ENCODE measurements at regions not wholly inside any gene's neighbourhood (a gene's known extent, or its start where the extent isn't known, plus 50 kb on each side); places are given as distances from the start of the nearest gene placed in this dataset.

DNA sequence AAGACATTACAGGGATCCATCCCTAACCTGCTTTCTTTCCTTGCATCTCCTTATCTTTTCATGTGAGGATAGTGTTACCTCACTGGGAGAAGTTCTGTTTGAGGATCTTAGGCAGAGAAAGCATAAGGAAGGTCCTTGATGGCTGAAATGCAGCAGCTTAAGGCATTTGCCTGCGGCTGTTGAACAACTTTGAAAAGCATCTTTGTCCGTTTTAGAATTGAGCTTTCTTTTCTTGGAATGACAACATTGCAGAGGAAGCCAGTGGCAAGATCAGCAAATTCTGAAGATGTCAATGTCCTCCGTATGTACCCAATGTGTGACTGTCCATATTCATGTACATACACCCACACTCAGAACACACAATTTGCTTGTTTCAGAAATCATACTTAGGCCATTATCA, 436.2 kb downstream of the GABRG2 start:
- no peak for TF ChIP-seq NFRKB (IDR thresholded peaks at IDR 0.05)
- no peak for TF ChIP-seq ARNT (IDR thresholded peaks at IDR 0.05)
- no peak for TF ChIP-seq FOXM1 (IDR thresholded peaks at IDR 0.05; ENCODE audit: borderline replicate concordance)
- no peak for TF ChIP-seq TARDBP (IDR thresholded peaks at IDR 0.05)
- no peak for TF ChIP-seq SP1 (IDR thresholded peaks at IDR 0.05)
- TF ChIP-seq FOXA1 (IDR thresholded peaks at IDR 0.05): no peak
- TF ChIP-seq L3MBTL2 (conservative IDR thresholded peaks at IDR 0.05): no peak
- TF ChIP-seq BHLHE40 (IDR thresholded peaks at IDR 0.05; ENCODE audit: borderline replicate concordance): no peak
- no peak for TF ChIP-seq FOXK2 (IDR thresholded peaks at IDR 0.05)
- TF ChIP-seq SUZ12 (IDR thresholded peaks at IDR 0.05): no peak
- no peak for TF ChIP-seq LEF1 (IDR thresholded peaks at IDR 0.05; ENCODE audit: borderline replicate concordance)
- no peak for TF ChIP-seq CTBP1 (IDR thresholded peaks at IDR 0.05; ENCODE audit: borderline replicate concordance)
- no peak for TF ChIP-seq ZNF384 (IDR thresholded peaks at IDR 0.05)

Data from HEK293T (cell line).